Left kidney (tissue), 1 donor: ENCODE measurements at regions not wholly inside any gene's neighbourhood (a gene's known extent, or its start where the extent isn't known, plus 50 kb on each side); places are given as distances from the start of the nearest gene placed in this dataset.
A peak's percentile ranks its signal among the peaks of the same experiment; 100 is the strongest.
"Not testable (repeated sequence)": the region's sequence is repeated elsewhere in the genome, so short reads cannot be mapped to it uniquely, and the experiment has no call there.

Source experiments
- DNase-seq: peaks from one replicate; pipeline ENCODE4 v3.0.0-alpha.2; 2013

- DNase-seq, result no peak
These were observed 235.2 kb upstream of the EPHA7 start for GRCh38 chr6:93654548-93654947.

GRCh38 chr6:93644611-93645010 lies 225.3 kb upstream of the EPHA7 start:
- peak; percentile 10 for DNase-seq

GRCh38 chr6:93639126-93639525 lies 219.8 kb upstream of the EPHA7 start:
- DNase-seq, result no peak

- not testable (repeated sequence) for DNase-seq
These were observed 217.8 kb upstream of the EPHA7 start for GRCh38 chr6:93636987-93637664.

GRCh38 chr6:93624408-93624807 lies 205.0 kb upstream of the EPHA7 start:
- no peak for DNase-seq

- DNase-seq, result no peak
These were observed 202.1 kb upstream of the EPHA7 start for GRCh38 chr6:93621442-93621841.

- DNase-seq, result no peak
These were observed 185.6 kb upstream of the EPHA7 start for GRCh38 chr6:93604951-93605350.

- DNase-seq, result no peak
These were observed 173.1 kb upstream of the EPHA7 start for GRCh38 chr6:93592417-93592816.

- no peak for DNase-seq
These were observed 166.9 kb upstream of the EPHA7 start for GRCh38 chr6:93586306-93586705.

- DNase-seq, result no peak
These were observed 164.9 kb upstream of the EPHA7 start for GRCh38 chr6:93584300-93584699.

GRCh38 chr6:93581371-93581770 lies 162.0 kb upstream of the EPHA7 start:
- no peak for DNase-seq

GRCh38 chr6:93580446-93580845 lies 161.1 kb upstream of the EPHA7 start:
- DNase-seq, result no peak

GRCh38 chr6:93575495-93576267 lies 156.3 kb upstream of the EPHA7 start:
- no peak for DNase-seq

GRCh38 chr6:93574299-93574698 lies 154.9 kb upstream of the EPHA7 start:
- DNase-seq, result no peak

GRCh38 chr6:93571346-93571745 lies 152.0 kb upstream of the EPHA7 start:
- DNase-seq, result no peak

- DNase-seq, result no peak
These were observed 148.8 kb upstream of the EPHA7 start for GRCh38 chr6:93568169-93568568.

- DNase-seq, result no peak
These were observed 147.8 kb upstream of the EPHA7 start for GRCh38 chr6:93567164-93567563.

GRCh38 chr6:93566285-93566684 lies 146.9 kb upstream of the EPHA7 start:
- DNase-seq, result no peak

- no peak for DNase-seq
These were observed 143.2 kb upstream of the EPHA7 start for GRCh38 chr6:93562582-93562981.

GRCh38 chr6:93555292-93555691 lies 135.9 kb upstream of the EPHA7 start:
- no peak for DNase-seq

GRCh38 chr6:93554018-93554417 lies 134.7 kb upstream of the EPHA7 start:
- no peak for DNase-seq

- no peak for DNase-seq
These were observed 131.4 kb upstream of the EPHA7 start for GRCh38 chr6:93550551-93551276.

- no peak for DNase-seq
These were observed 130.5 kb upstream of the EPHA7 start for GRCh38 chr6:93549868-93550267.
